ENCODE measurements at regions not wholly inside any gene's neighbourhood (a gene's known extent, or its start where the extent isn't known, plus 50 kb on each side); places are given as distances from the start of the nearest gene placed in this dataset.

GRCh38 chr6:19036196-19036555 lies 649.0 kb downstream of the RNF144B start:
- H3K4me3 Mint-ChIP-seq, result no peak overlapping the region
- POLR2A ChIA-PET, result no interaction called here
- no peaks in the 10 kb centered on the region for H3K36me3 Mint-ChIP-seq
- no peaks in the 10 kb centered on the region for H3K27me3 Mint-ChIP-seq
- ATAC-seq (ENCODE audit: low read depth), result no peak
- no peak for DNase-seq
- H3K4me1 Mint-ChIP-seq, result no peaks in the 10 kb centered on the region
- H3K27ac Mint-ChIP-seq, result no peak overlapping the region
- peaks cover 4% of the 10 kb centered on the region for H3K9me3 Mint-ChIP-seq

- no peaks in the 10 kb centered on the region for H3K36me3 Mint-ChIP-seq
- POLR2A ChIA-PET, result no interaction called here
- H3K4me3 Mint-ChIP-seq, result no peak overlapping the region
- DNase-seq, result no peak
- H3K27me3 Mint-ChIP-seq, result no peaks in the 10 kb centered on the region
- no peaks in the 10 kb centered on the region for H3K4me1 Mint-ChIP-seq
- H3K9me3 Mint-ChIP-seq, result peaks cover 3% of the 10 kb centered on the region
- H3K27ac Mint-ChIP-seq, result no peak overlapping the region
- no peak for ATAC-seq (ENCODE audit: low read depth)
Observed at GRCh38 chr6:19037607-19038006, 650.5 kb downstream of the RNF144B start.

- H3K4me3 Mint-ChIP-seq, result no peak overlapping the region
- POLR2A ChIA-PET, result no interaction called here
- no peaks in the 10 kb centered on the region for H3K4me1 Mint-ChIP-seq
- H3K36me3 Mint-ChIP-seq, result no peaks in the 10 kb centered on the region
- no peaks in the 10 kb centered on the region for H3K27me3 Mint-ChIP-seq
- no peak for ATAC-seq (ENCODE audit: low read depth)
- peaks cover 3% of the 10 kb centered on the region for H3K9me3 Mint-ChIP-seq
- no peak for DNase-seq
- no peak overlapping the region for H3K27ac Mint-ChIP-seq
Observed at GRCh38 chr6:19039287-19039686, 652.1 kb downstream of the RNF144B start.

GRCh38 chr6:19041906-19042305 lies 654.8 kb downstream of the RNF144B start:
- ATAC-seq (ENCODE audit: low read depth) (no peak), DNase-seq (no peak)
- H3K9me3 Mint-ChIP-seq, result no peaks in the 10 kb centered on the region
- no peak overlapping the region for H3K4me3 Mint-ChIP-seq
- no peaks in the 10 kb centered on the region for H3K36me3 Mint-ChIP-seq
- no peak overlapping the region for H3K27ac Mint-ChIP-seq
- POLR2A ChIA-PET, result no interaction called here
- H3K4me1 Mint-ChIP-seq, result no peaks in the 10 kb centered on the region
- H3K27me3 Mint-ChIP-seq, result no peaks in the 10 kb centered on the region

- DNase-seq (no peak), ATAC-seq (ENCODE audit: low read depth) (no peak)
- no peak overlapping the region for H3K4me3 Mint-ChIP-seq
- no peaks in the 10 kb centered on the region for H3K36me3 Mint-ChIP-seq
- H3K9me3 Mint-ChIP-seq, result no peaks in the 10 kb centered on the region
- no peak overlapping the region for H3K27ac Mint-ChIP-seq
- POLR2A ChIA-PET, result no interaction called here
- no peaks in the 10 kb centered on the region for H3K4me1 Mint-ChIP-seq
- no peaks in the 10 kb centered on the region for H3K27me3 Mint-ChIP-seq
Observed at GRCh38 chr6:19042420-19042819, 655.3 kb downstream of the RNF144B start.

GRCh38 chr6:19050765-19051164 lies 663.6 kb downstream of the RNF144B start:
- ATAC-seq (ENCODE audit: low read depth), result no peak
- no peaks in the 10 kb centered on the region for H3K4me1 Mint-ChIP-seq
- H3K27ac Mint-ChIP-seq, result no peak overlapping the region
- DNase-seq, result no peak
- H3K27me3 Mint-ChIP-seq, result no peaks in the 10 kb centered on the region
- POLR2A ChIA-PET, result no interaction called here
- no peak overlapping the region for H3K4me3 Mint-ChIP-seq
- H3K36me3 Mint-ChIP-seq, result no peaks in the 10 kb centered on the region
- H3K9me3 Mint-ChIP-seq, result peaks cover 8% of the 10 kb centered on the region

- Mint-ChIP-seq H3K9me3 (peaks cover 8% of the 10 kb centered on the region), H3K4me3 (no peak overlapping the region), H3K27ac (no peak overlapping the region), H3K36me3 (no peaks in the 10 kb centered on the region), H3K4me1 (no peaks in the 10 kb centered on the region), H3K27me3 (no peaks in the 10 kb centered on the region)
- DNase-seq (no peak), ATAC-seq (ENCODE audit: low read depth) (no peak)
- POLR2A ChIA-PET, result no interaction called here
Observed at GRCh38 chr6:19052219-19052618, 665.1 kb downstream of the RNF144B start.

- ATAC-seq (ENCODE audit: low read depth) (no peak), DNase-seq (no peak)
- peaks cover 3% of the 10 kb centered on the region for H3K9me3 Mint-ChIP-seq
- no peak overlapping the region for H3K4me3 Mint-ChIP-seq
- H3K36me3 Mint-ChIP-seq, result no peaks in the 10 kb centered on the region
- POLR2A ChIA-PET, result no interaction called here
- H3K27me3 Mint-ChIP-seq, result no peaks in the 10 kb centered on the region
- no peak overlapping the region for H3K27ac Mint-ChIP-seq
- no peaks in the 10 kb centered on the region for H3K4me1 Mint-ChIP-seq
Observed at GRCh38 chr6:19059102-19059501, 672.0 kb downstream of the RNF144B start.

GRCh38 chr6:19067165-19067564 lies 680.0 kb downstream of the RNF144B start:
- ATAC-seq (ENCODE audit: low read depth), result no peak
- Mint-ChIP-seq H3K4me1 (no peaks in the 10 kb centered on the region), H3K36me3 (no peaks in the 10 kb centered on the region), H3K27ac (no peak overlapping the region), H3K4me3 (no peak overlapping the region), H3K27me3 (no peaks in the 10 kb centered on the region), H3K9me3 (peaks cover 2% of the 10 kb centered on the region)
- no peak for DNase-seq
- POLR2A ChIA-PET, result no interaction called here

GRCh38 chr6:19070520-19070919 lies 683.4 kb downstream of the RNF144B start:
- Mint-ChIP-seq H3K27ac (no peak overlapping the region), H3K9me3 (peaks cover 7% of the 10 kb centered on the region), H3K27me3 (no peaks in the 10 kb centered on the region), H3K36me3 (no peaks in the 10 kb centered on the region), H3K4me1 (no peaks in the 10 kb centered on the region), H3K4me3 (no peak overlapping the region)
- ATAC-seq (ENCODE audit: low read depth) (no peak), DNase-seq (no peak)
- POLR2A ChIA-PET, result no interaction called here

GRCh38 chr6:19083801-19084200 lies 696.7 kb downstream of the RNF144B start:
- no peaks in the 10 kb centered on the region for H3K27me3 Mint-ChIP-seq
- POLR2A ChIA-PET, result no interaction called here
- ATAC-seq (ENCODE audit: low read depth) (no peak), DNase-seq (no peak)
- H3K36me3 Mint-ChIP-seq, result no peaks in the 10 kb centered on the region
- H3K27ac Mint-ChIP-seq, result no peak overlapping the region
- no peaks in the 10 kb centered on the region for H3K4me1 Mint-ChIP-seq
- no peak overlapping the region for H3K4me3 Mint-ChIP-seq
- H3K9me3 Mint-ChIP-seq, result peaks cover 5% of the 10 kb centered on the region

GRCh38 chr6:19086480-19086879 lies 699.3 kb downstream of the RNF144B start:
- no peaks in the 10 kb centered on the region for H3K9me3 Mint-ChIP-seq
- H3K36me3 Mint-ChIP-seq, result no peaks in the 10 kb centered on the region
- no peak overlapping the region for H3K4me3 Mint-ChIP-seq
- H3K27ac Mint-ChIP-seq, result no peak overlapping the region
- ATAC-seq (ENCODE audit: low read depth), result no peak
- POLR2A ChIA-PET, result no interaction called here
- H3K27me3 Mint-ChIP-seq, result no peaks in the 10 kb centered on the region
- H3K4me1 Mint-ChIP-seq, result no peaks in the 10 kb centered on the region
- DNase-seq, result no peak

- POLR2A ChIA-PET, result no interaction called here
- Mint-ChIP-seq H3K27ac (no peak overlapping the region), H3K9me3 (no peaks in the 10 kb centered on the region), H3K4me3 (no peak overlapping the region), H3K27me3 (no peaks in the 10 kb centered on the region), H3K36me3 (no peaks in the 10 kb centered on the region), H3K4me1 (no peaks in the 10 kb centered on the region)
- no peak for ATAC-seq (ENCODE audit: low read depth)
- no peak for DNase-seq
Observed at GRCh38 chr6:19087296-19087695, 700.1 kb downstream of the RNF144B start.

- no peak overlapping the region for H3K4me3 Mint-ChIP-seq
- POLR2A ChIA-PET, result no interaction called here
- no peaks in the 10 kb centered on the region for H3K36me3 Mint-ChIP-seq
- ATAC-seq (ENCODE audit: low read depth) (no peak), DNase-seq (no peak)
- no peaks in the 10 kb centered on the region for H3K4me1 Mint-ChIP-seq
- H3K27me3 Mint-ChIP-seq, result no peaks in the 10 kb centered on the region
- H3K9me3 Mint-ChIP-seq, result no peaks in the 10 kb centered on the region
- no peak overlapping the region for H3K27ac Mint-ChIP-seq
Observed at GRCh38 chr6:19087897-19088296, 700.7 kb downstream of the RNF144B start.

GRCh38 chr6:19100752-19101151 lies 713.6 kb downstream of the RNF144B start:
- Mint-ChIP-seq H3K4me3 (no peak overlapping the region), H3K27ac (no peak overlapping the region), H3K36me3 (no peaks in the 10 kb centered on the region), H3K4me1 (no peaks in the 10 kb centered on the region), H3K27me3 (no peaks in the 10 kb centered on the region), H3K9me3 (peaks cover 5% of the 10 kb centered on the region)
- ATAC-seq (ENCODE audit: low read depth) (no peak), DNase-seq (no peak)
- POLR2A ChIA-PET, result no interaction called here

Measured in activated naive CD8-positive, alpha-beta T cell treated with anti-CD3 and anti-CD28 coated beads, Interleukin-2, amount 10 ng/mL, durations not matched to agents 7 days and 5 days (primary cell).